ENCODE measurements at regions not wholly inside any gene's neighbourhood (a gene's known extent, or its start where the extent isn't known, plus 50 kb on each side); places are given as distances from the start of the nearest gene placed in this dataset.

DNA sequence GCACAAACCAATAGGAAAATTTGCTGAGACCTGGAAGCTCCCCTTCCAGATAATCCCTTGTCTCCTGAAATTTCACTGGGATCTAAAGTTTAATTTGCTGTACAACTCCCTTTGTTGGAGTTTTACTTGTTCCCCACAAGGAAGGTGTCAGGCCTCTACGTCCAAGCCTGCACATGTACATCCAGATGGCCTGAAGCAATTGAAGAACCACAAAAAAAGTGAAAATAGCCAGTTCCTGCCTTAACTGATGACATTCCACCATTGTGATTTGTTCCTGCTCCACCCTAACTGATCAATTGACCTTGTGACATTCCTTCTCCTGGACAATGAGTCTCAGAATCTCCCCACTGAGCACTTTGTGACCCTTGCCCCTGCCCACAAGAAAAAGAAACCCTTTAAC is 716.0 kb upstream of the PCDH20 start:
- TF ChIP-seq SUZ12 (IDR thresholded peaks at IDR 0.05) (no peak), FOXK2 (IDR thresholded peaks at IDR 0.05) (no peak), PKNOX1 (IDR thresholded peaks at IDR 0.05) (no peak), FOXM1 (IDR thresholded peaks at IDR 0.05; ENCODE audit: borderline replicate concordance) (no peak), L3MBTL2 (conservative IDR thresholded peaks at IDR 0.05) (no peak; the same call in 1 of the 2 replicates), SP1 (IDR thresholded peaks at IDR 0.05) (no peak), CTBP1 (IDR thresholded peaks at IDR 0.05; ENCODE audit: borderline replicate concordance) (no peak), TARDBP (IDR thresholded peaks at IDR 0.05) (no peak), HDGF (IDR thresholded peaks at IDR 0.05; ENCODE audit: borderline replicate concordance) (no peak), ELF4 (IDR thresholded peaks at IDR 0.05) (no peak), BHLHE40 (IDR thresholded peaks at IDR 0.05; ENCODE audit: borderline replicate concordance) (no peak), ARNT (IDR thresholded peaks at IDR 0.05) (no peak)

Measured in HEK293T (cell line).